GM18517 (cell line): ENCODE measurements at regions not wholly inside any gene's neighbourhood (a gene's known extent, or its start where the extent isn't known, plus 50 kb on each side); places are given as distances from the start of the nearest gene placed in this dataset.

ENCODE experiments used
- ATAC-seq: cut with Tn5 transposase; IDR thresholded peaks from one replicate; pipeline ENCODE4 v1.9.1; 2021; ENCODE audit warnings: mild to moderate bottlenecking, moderate library complexity; ENCODE audit not compliant: unreplicated experiment

DNA sequence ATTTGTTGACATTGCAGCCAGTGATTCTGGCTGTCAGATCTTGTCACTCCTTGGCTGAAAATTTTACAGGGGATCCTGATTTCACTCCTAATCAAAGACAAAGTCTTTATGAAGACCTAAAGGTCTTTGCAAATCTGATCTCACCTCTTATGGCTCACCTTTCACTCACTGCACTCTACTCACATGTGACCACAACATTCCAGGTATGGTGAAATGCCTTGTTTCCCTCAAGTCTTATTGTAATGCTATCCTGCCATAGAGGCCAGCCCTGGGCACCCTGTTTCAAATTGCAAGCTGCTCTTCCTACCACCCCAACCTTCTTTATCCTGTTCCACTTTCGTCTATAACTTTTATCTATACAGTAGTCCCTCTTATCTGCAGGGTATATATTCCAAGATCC lies 200.1 kb downstream of the NDFIP2 start:
- ATAC-seq = no peak

DNA sequence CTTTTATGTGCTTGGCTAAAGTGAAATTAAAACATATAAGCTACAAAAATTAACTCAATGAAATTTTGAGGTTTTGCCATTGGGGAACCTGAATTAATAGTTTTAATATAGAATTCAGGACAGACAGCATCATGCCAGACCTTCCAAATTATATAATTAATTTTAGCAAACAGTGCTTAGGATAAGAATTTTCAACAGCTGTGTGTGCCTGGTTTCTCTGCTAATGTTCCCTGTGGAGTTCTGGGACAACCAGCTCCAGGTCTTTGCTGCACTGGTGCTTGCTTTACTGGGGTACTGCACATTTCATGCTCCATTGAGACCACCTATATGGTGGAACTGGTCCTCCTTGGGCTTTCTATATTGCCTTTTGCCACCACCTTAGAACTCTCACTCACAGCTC lies 199.5 kb downstream of the NDFIP2 start:
- ATAC-seq = no peak

DNA sequence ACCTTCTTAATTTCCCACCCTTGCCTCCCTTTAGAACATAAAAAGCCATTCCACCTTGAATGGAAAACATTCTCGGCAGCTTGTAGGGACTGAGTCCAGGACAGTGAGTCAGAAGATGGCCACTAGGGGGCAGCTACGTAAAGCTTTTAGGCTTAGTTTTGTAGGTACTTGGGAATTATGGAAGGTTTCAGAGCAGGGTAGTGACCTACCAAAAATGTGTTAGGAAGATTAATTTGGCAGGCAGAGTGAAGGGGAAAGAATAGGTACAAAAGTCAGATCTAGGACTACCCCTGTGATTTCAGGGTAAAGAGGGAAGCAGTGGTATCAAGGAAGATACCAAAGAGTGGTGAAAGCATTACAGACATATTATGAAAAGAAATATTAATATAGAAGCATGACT lies 198.4 kb downstream of the NDFIP2 start:
- ATAC-seq = peak; percentile 66

DNA sequence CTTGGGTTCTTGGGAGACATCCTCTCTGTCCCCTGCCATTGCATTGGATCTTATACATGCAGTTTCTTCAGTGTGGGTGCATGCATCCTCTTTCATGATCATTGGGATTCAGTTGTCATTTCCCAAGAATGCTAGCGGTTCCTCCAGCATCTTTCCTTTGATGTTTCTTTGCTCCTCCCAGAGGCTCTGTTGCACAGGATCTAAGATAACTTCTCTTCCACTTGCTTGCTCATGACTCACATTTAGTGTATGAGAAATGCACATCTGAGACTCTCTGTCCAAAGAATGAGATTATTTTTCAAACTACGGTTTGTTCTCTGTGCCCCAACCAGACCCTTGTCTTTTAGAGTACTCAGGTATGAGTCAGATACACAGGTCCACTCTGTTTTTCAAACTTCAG lies 197.1 kb downstream of the NDFIP2 start:
- no peak for ATAC-seq

- ATAC-seq = no peak
Measured at GRCh38 chr13:79675931-79676660, 195.1 kb downstream of the NDFIP2 start.

DNA sequence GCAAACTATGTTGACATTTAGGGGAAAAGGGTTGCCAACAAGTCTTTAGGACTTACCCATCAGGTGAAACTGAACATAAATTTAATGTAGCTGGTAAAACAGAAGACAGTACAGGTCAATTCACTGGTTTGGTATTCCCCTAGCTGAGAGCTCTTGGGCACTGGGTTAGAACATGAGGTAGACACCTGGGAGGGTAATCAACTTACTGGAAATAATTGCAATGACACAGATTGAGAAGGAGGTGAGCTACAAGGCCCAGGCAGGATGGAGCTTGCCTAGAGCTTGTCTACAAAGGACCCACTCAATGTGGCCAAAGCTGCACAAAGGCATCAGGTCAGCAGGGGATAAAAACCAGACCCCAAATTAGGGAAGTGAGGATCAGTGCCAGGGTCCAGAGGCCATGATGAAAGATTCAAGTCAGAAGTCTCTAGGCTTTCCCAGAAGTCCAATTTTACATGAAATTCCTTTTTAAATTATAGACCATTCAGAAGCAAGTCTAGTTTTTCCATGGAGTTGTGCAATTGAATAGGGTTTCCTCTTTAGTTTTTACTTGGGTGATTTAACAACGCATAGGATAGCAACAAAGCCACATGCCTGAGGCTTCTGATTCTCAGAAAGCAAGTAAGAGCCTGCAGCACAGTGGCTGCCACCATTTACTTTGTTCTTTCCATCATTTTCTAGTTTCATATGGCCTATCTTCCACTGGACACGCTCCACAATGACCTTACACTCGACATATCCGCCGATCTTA lies 194.0 kb downstream of the NDFIP2 start:
- no peak for ATAC-seq

- no peak for ATAC-seq
Measured at GRCh38 chr13:79673993-79674377, 193.0 kb downstream of the NDFIP2 start.

- no peak for ATAC-seq
Measured at GRCh38 chr13:79673310-79673992, 192.5 kb downstream of the NDFIP2 start.

- ATAC-seq = no peak
Measured at GRCh38 chr13:79671420-79671819, 190.5 kb downstream of the NDFIP2 start.

GRCh38 chr13:79668201-79668752 lies 187.3 kb downstream of the NDFIP2 start:
- ATAC-seq = no peak

DNA sequence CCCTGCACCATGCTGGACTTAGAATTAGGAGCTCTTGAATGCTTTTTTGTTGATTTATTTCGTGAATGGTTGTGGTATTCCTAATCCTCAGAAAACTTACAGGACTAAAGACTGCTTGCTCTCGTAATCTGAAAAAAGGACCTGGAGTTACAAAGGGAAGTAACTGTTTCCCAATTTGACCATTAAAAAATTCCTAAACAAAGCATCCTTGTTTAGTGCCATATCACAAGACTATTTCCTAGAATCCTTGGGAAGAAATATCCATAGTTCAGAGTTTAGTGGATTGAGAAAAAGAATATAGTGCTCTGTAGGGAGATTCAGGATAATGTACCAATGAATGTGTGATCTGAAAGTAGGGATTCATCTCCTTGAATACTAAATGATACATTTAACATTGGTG lies 186.8 kb downstream of the NDFIP2 start:
- ATAC-seq = no peak

- ATAC-seq = no peak
Measured at GRCh38 chr13:79663977-79664636, 183.2 kb downstream of the NDFIP2 start.

DNA sequence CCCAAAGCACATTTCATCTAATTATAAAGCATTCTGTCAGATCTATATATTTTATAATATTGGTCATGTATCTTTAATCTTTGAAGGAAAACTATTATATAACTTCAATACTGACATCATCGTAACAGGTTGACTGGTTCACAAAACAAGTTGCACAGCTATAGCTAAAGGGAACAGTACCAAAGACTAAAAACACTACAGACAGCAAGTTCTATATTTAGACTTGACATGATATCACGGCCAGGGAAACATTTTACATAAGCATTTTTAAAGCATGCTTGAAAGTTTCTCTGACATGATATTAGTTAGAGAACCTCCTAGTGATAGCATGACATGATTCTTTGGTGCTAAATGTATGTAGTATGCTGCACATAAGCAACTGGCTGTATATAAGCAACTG lies 182.5 kb downstream of the NDFIP2 start:
- no peak for ATAC-seq

DNA sequence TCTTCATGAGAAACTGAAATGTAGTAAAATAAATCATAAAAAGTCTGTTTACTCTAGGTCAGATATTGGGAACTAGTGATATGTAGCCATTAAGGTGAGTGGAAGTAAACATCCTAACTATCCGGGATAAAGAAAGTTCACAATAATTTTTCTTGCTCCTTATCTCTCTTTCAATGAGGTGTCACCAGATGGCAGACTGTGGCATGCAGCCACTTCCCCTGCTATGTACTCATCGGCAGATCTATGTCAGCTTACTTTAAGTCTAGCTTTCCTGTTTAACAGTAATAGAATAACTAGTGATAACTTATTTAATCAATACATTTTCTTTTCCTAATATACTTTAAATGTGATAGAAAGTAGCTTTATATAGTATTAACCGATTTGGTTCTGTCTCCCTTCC lies 181.9 kb downstream of the NDFIP2 start:
- ATAC-seq = no peak

DNA sequence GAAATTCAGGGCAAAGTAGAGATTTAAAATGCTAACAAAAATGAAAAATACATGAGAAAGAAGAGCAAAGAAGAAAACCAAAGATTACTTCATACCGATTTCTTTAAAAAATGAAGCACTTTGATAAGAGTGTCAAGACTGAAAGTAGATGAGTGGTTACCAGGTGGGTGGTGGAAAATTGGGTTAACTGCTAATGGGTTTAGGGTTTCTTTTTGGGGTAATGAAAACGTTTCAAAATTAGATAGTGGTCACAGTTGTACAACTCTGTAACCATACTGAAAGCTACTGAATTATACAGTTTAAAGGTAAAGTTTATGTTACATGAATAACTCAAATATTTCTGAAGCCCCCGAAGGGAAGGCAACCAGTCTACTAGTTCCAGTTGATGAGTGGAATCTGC lies 179.4 kb downstream of the NDFIP2 start:
- peak; percentile 71 for ATAC-seq

DNA sequence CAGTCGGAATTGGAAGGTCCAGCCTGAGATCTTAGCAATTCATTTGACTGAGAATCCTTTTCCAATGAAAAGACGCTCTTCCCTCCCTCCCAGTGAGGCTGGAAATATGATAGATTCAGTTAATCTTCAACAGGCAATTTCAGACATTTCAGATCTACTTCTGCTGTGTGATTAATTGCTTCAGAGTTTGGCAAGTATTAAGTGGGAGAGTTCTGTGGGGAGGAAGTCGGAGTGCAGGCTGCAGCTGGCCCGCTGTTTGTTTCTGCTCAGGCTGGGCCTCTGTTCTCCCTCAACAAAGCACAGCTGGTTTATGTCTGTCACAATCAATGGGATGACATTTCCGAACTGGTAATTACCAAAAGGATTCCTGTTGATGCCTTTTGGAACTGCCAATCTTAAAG lies 178.2 kb downstream of the NDFIP2 start:
- ATAC-seq = no peak

DNA sequence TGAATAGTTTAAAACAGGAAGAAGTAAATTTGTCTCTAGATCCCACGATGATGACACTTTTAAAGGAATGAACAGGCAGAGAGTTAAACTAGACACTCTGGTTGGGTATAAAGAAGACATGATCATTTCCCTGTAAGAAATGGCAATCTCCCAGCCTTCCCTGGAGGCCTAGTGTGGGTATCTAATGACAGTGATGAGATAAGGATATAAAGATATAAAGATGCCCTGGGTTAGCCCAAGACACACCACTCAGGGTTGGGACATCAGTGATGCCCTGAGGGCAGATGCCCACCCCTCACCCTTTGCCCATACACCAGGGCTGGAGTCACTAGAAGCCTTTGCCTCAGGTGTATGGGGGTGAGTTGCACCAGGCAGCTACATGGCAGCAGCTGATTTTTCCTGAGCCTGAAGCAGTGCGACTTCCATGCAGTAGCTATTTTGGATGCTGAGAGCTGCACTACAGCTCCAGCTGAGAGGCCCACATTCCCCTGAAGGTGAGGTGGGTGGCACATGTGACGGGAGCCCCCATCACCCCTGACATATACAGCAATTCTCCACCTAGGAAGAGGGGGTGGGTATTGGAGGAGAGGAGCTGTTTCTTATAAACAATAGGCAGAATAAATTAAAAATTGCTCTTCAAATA lies 177.5 kb downstream of the NDFIP2 start:
- no peak for ATAC-seq

GRCh38 chr13:79655509-79655908 lies 174.6 kb downstream of the NDFIP2 start:
- ATAC-seq = no peak

DNA sequence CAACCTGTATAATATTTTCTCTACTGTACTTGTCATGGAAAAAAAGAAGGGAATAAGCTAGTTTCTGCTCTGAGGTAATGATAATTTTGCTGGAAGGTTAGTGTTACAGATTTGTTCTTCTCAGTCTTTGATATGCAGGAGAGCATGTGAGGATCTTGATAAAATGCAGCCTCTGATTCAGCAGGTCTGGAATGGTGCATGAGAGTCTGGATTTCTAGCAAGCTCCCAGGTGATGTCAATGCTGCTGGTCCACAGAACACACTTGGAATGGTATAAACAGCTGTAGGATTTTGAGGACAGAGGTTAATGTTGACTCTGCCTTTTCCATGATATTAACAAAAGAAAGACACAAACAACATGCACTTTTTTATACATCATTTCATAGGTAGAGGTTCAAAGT lies 173.6 kb downstream of the NDFIP2 start:
- ATAC-seq = no peak

GRCh38 chr13:79650688-79651087 lies 169.7 kb downstream of the NDFIP2 start:
- no peak for ATAC-seq

GRCh38 chr13:79648191-79648590 lies 167.2 kb downstream of the NDFIP2 start:
- no peak for ATAC-seq
